ENCODE measurements at regions not wholly inside any gene's neighbourhood (a gene's known extent, or its start where the extent isn't known, plus 50 kb on each side); places are given as distances from the start of the nearest gene placed in this dataset.

GRCh38 chr7:34493752-34494151 is 164.3 kb upstream of the NPSR1 start:
- TF ChIP-seq EZH2 (IDR thresholded peaks at IDR 0.05; ENCODE audit: low read length, unreplicated experiment) (no peak), EZH2phosphoT487 (IDR thresholded peaks at IDR 0.05; ENCODE audit: borderline replicate concordance, low read length) (no peak), CTCF (conservative IDR thresholded peaks at IDR 0.05; ENCODE audit: low read depth, low read length) (no peak)
- no TSS peak for BruUV-seq (replicated peaks)
- no peak overlapping the region for H3K27ac ChIP-seq (ENCODE audit: low read length)
- H3K9me2 ChIP-seq (replicated peaks; ENCODE audit: low read length): no peaks in the 10 kb centered on the region
- no peak for DNase-seq
- POLR2A ChIA-PET (ENCODE audit: unreplicated experiment): no interaction called here
- no peak overlapping the region for H2AFZ ChIP-seq (ENCODE audit: low read length)
- H3K4me1 ChIP-seq (ENCODE audit: insufficient read depth, low read length): no peaks in the 10 kb centered on the region
- ATAC-seq: no peak
- no peaks in the 10 kb centered on the region for H3F3A ChIP-seq (ENCODE audit: low read length, unreplicated experiment)
- no peaks in the 10 kb centered on the region; the same call in 1 of the 2 replicates for H3K27me3 ChIP-seq (ENCODE audit: low read length)
- CTCF ChIA-PET: no interaction called here
- intact Hi-C loops (cut with micrococcal nuclease): no loop called here
- H3K4me3 ChIP-seq (ENCODE audit: low read length): no peak overlapping the region
- no peaks in the 10 kb centered on the region for H3K79me2 ChIP-seq (ENCODE audit: low read length)
- H3K4me2 ChIP-seq (ENCODE audit: low read length): no peak overlapping the region
- H3K36me3 ChIP-seq (ENCODE audit: low read depth, low read length): no peaks in the 10 kb centered on the region
- H3K9ac ChIP-seq (ENCODE audit: low read length): no peak overlapping the region
- H4K20me1 ChIP-seq (ENCODE audit: low read length): no peaks in the 10 kb centered on the region
- H3K9me3 ChIP-seq (ENCODE audit: low read length): no peaks in the 10 kb centered on the region

- Histone ChIP-seq H3K4me3 (ENCODE audit: low read length) (no peak overlapping the region), H3K36me3 (ENCODE audit: low read depth, low read length) (no peaks in the 10 kb centered on the region), H2AFZ (ENCODE audit: low read length) (no peak overlapping the region), H3K4me2 (ENCODE audit: low read length) (no peak overlapping the region), H3K9me2 (replicated peaks; ENCODE audit: low read length) (no peaks in the 10 kb centered on the region), H3K27ac (ENCODE audit: low read length) (no peak overlapping the region), H4K20me1 (ENCODE audit: low read length) (no peaks in the 10 kb centered on the region), H3F3A (ENCODE audit: low read length, unreplicated experiment) (no peaks in the 10 kb centered on the region), H3K27me3 (ENCODE audit: low read length) (no peaks in the 10 kb centered on the region; the same call in 1 of the 2 replicates), H3K4me1 (ENCODE audit: insufficient read depth, low read length) (no peaks in the 10 kb centered on the region), H3K9me3 (ENCODE audit: low read length) (no peaks in the 10 kb centered on the region), H3K79me2 (ENCODE audit: low read length) (no peaks in the 10 kb centered on the region), H3K9ac (ENCODE audit: low read length) (no peak overlapping the region)
- POLR2A ChIA-PET (ENCODE audit: unreplicated experiment): no interaction called here
- no peak for ATAC-seq
- BruUV-seq (replicated peaks): no TSS peak
- CTCF ChIA-PET: no interaction called here
- no peak for DNase-seq
- intact Hi-C loops (cut with micrococcal nuclease): no loop called here
- TF ChIP-seq CTCF (conservative IDR thresholded peaks at IDR 0.05; ENCODE audit: low read depth, low read length) (peak; percentile 38; the same call in 1 of the 2 replicates), EZH2 (IDR thresholded peaks at IDR 0.05; ENCODE audit: low read length, unreplicated experiment) (no peak), EZH2phosphoT487 (IDR thresholded peaks at IDR 0.05; ENCODE audit: borderline replicate concordance, low read length) (no peak)
Observed at GRCh38 chr7:34497153-34497777, 160.8 kb upstream of the NPSR1 start.

GRCh38 chr7:34501156-34501555 is 156.9 kb upstream of the NPSR1 start:
- ChIA-PET CTCF (no interaction called here), POLR2A (ENCODE audit: unreplicated experiment) (no interaction called here)
- Histone ChIP-seq H3K9me3 (ENCODE audit: low read length) (no peaks in the 10 kb centered on the region), H3K9me2 (replicated peaks; ENCODE audit: low read length) (no peaks in the 10 kb centered on the region), H3K4me1 (ENCODE audit: insufficient read depth, low read length) (no peaks in the 10 kb centered on the region), H3K27ac (ENCODE audit: low read length) (no peak overlapping the region), H3K27me3 (ENCODE audit: low read length) (no peaks in the 10 kb centered on the region), H3F3A (ENCODE audit: low read length, unreplicated experiment) (no peaks in the 10 kb centered on the region), H3K9ac (ENCODE audit: low read length) (no peak overlapping the region), H3K4me2 (ENCODE audit: low read length) (no peak overlapping the region), H3K79me2 (ENCODE audit: low read length) (no peaks in the 10 kb centered on the region), H3K4me3 (ENCODE audit: low read length) (no peak overlapping the region), H2AFZ (ENCODE audit: low read length) (no peak overlapping the region), H4K20me1 (ENCODE audit: low read length) (no peaks in the 10 kb centered on the region), H3K36me3 (ENCODE audit: low read depth, low read length) (no peaks in the 10 kb centered on the region)
- TF ChIP-seq CTCF (conservative IDR thresholded peaks at IDR 0.05; ENCODE audit: low read depth, low read length) (no peak), EZH2 (IDR thresholded peaks at IDR 0.05; ENCODE audit: low read length, unreplicated experiment) (no peak), EZH2phosphoT487 (IDR thresholded peaks at IDR 0.05; ENCODE audit: borderline replicate concordance, low read length) (no peak)
- intact Hi-C loops (cut with micrococcal nuclease): no loop called here
- DNase-seq: no peak
- no TSS peak for BruUV-seq (replicated peaks)
- ATAC-seq: no peak

All from PC-3 (cell line).